Ishikawa (cell line): ENCODE measurements at regions not wholly inside any gene's neighbourhood (a gene's known extent, or its start where the extent isn't known, plus 50 kb on each side); places are given as distances from the start of the nearest gene placed in this dataset.

Source experiments
- CEBPB ChIP-seq: IDR thresholded peaks from 2 replicates; pipeline ENCODE4 v1.6.1; 2012
- CREB1 ChIP-seq: IDR thresholded peaks from 2 replicates; pipeline ENCODE4 v1.6.1; 2012; ENCODE audit warnings: low read depth
- EGR1 ChIP-seq: IDR thresholded peaks from 2 replicates; pipeline ENCODE4 v1.6.1; 2012
- EP300 ChIP-seq: IDR thresholded peaks from 2 replicates; pipeline ENCODE4 v1.6.1; 2012; ENCODE audit warnings: borderline replicate concordance
- FOXM1 ChIP-seq: IDR thresholded peaks from 2 replicates; pipeline ENCODE4 v1.6.1; 2012; ENCODE audit warnings: low read depth, borderline replicate concordance
- MAX ChIP-seq: IDR thresholded peaks from 2 replicates; pipeline ENCODE4 v1.6.1; 2012
- NFIC ChIP-seq: IDR thresholded peaks from 2 replicates; pipeline ENCODE4 v1.6.1; 2012
- RAD21 ChIP-seq: IDR thresholded peaks from 2 replicates; pipeline ENCODE4 v1.6.1; 2012; ENCODE audit warnings: low read depth
- REST ChIP-seq: IDR thresholded peaks from 2 replicates; pipeline ENCODE4 v1.6.1; 2012; ENCODE audit warnings: low read depth, mild to moderate bottlenecking
- TAF1 ChIP-seq: IDR thresholded peaks from 2 replicates; pipeline ENCODE4 v1.6.1; 2012; ENCODE audit warnings: low read depth, mild to moderate bottlenecking
- TCF12 ChIP-seq: IDR thresholded peaks from 2 replicates; pipeline ENCODE4 v1.6.1; 2012; ENCODE audit warnings: low read depth
- TEAD4 ChIP-seq: IDR thresholded peaks from 2 replicates; pipeline ENCODE4 v1.6.1; 2012
- USF1 ChIP-seq: IDR thresholded peaks from 2 replicates; pipeline ENCODE4 v1.6.1; 2012
- YY1 ChIP-seq: IDR thresholded peaks from 2 replicates; pipeline ENCODE4 v1.6.1; 2012; ENCODE audit warnings: low read depth
- ZBTB7A ChIP-seq: IDR thresholded peaks from 2 replicates; pipeline ENCODE4 v1.6.1; 2012; ENCODE audit warnings: low read depth

- TF ChIP-seq EGR1: no peak
- no peak for TF ChIP-seq TEAD4
- no peak for TF ChIP-seq USF1
- TF ChIP-seq FOXM1: no peak
- no peak for TF ChIP-seq TCF12
- no peak for TF ChIP-seq EP300
- TF ChIP-seq CEBPB: no peak
- TF ChIP-seq MAX: no peak
- no peak for TF ChIP-seq NFIC
- no peak for TF ChIP-seq TAF1
- no peak for TF ChIP-seq CREB1
- no peak for TF ChIP-seq ZBTB7A
- no peak for TF ChIP-seq RAD21
- no peak for TF ChIP-seq YY1
- TF ChIP-seq REST: no peak
These were observed 134.4 kb downstream of the LEPR start for GRCh38 chr1:65554829-65555228.

- no peak for TF ChIP-seq ZBTB7A
- TF ChIP-seq TEAD4: no peak
- TF ChIP-seq CEBPB: no peak
- no peak for TF ChIP-seq TCF12
- TF ChIP-seq MAX: no peak
- TF ChIP-seq TAF1: no peak
- no peak for TF ChIP-seq RAD21
- TF ChIP-seq NFIC: no peak
These were observed 137.7 kb downstream of the LEPR start for GRCh38 chr1:65558215-65558614.

- TF ChIP-seq REST (no peak), TAF1 (no peak), TCF12 (no peak), ZBTB7A (no peak), RAD21 (no peak), CEBPB (no peak), CREB1 (no peak), TEAD4 (no peak), YY1 (no peak), USF1 (no peak), MAX (no peak), EGR1 (no peak), FOXM1 (no peak), EP300 (no peak), NFIC (no peak)
These were observed 144.0 kb downstream of the LEPR start for GRCh38 chr1:65564493-65564892.

GRCh38 chr1:65568285-65568684 lies 147.8 kb downstream of the LEPR start:
- TF ChIP-seq TCF12 (no peak), ZBTB7A (no peak), EP300 (no peak), RAD21 (no peak), EGR1 (no peak)

- TF ChIP-seq NFIC (no peak), USF1 (no peak), TCF12 (no peak), ZBTB7A (no peak), TEAD4 (no peak), CREB1 (no peak), RAD21 (no peak), CEBPB (no peak), EP300 (no peak), REST (no peak)
These were observed 152.4 kb downstream of the LEPR start for GRCh38 chr1:65572701-65573421.
